NCI-H1092 treated with DMSO at 0.1 percent for 48 hours (cell line): ENCODE measurements at regions not wholly inside any gene's neighbourhood (a gene's known extent, or its start where the extent isn't known, plus 50 kb on each side); places are given as distances from the start of the nearest gene placed in this dataset.

Experiments used
- DNase-seq: peaks from one replicate; lab custom pipeline; 2025; lab: John Stamatoyannopoulos, UW

DNA sequence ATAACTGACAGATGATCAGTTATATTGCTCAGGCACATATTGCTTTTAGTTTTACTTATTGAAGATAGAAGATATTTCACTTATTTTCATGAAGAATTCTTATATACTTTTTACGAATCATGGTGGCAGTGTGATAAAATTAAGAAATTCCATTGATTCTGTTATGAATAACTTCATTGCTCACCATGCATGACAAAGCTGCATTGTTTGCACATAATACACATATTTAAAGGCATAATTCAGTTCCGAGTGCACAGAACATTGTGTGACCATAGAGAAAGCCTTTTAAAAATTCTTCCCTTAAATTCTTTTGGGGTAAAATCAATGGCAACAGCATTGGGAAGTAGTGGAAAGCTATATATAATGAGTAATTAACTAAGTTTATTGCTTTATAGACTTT is 82.5 kb upstream of the NAALADL2 start:
- no peak for DNase-seq

DNA sequence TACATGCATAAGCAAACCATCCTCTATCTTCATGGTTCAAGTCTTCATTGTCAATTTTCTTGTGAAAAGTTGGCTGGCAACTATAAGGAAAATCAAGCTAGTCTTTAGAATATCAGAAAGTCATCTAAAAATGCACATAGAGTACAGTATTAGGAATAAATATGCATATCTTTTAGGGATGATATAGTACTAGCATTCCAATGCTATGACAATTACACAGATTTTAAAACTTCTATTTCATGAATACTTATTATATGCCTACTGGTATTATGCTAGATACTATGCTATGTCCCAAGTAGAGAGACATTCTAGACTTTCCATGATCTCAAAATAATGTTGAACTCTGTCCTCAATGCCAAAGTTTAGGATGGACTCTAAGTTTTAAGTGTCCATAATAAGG is 81.3 kb upstream of the NAALADL2 start:
- no peak for DNase-seq

DNA sequence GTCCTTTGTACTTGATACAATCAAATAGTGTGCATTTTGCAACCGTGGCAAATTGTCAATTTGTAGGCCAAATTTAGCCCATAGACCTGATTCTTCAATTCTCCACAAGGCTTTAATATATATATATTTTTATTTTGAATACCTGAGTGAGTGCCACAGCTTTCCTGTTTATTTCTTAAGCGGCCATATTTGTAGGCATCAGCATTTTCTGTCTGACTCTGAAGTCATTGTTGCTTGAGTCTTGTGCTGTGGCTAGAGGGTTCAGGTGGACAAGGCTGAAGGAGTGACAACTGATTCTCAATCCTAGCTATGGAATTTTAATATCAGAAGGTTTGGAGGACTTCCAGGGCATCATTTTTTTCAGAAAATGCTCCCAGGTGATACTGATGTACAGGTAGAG is 75.6 kb upstream of the NAALADL2 start:
- no peak for DNase-seq

DNA sequence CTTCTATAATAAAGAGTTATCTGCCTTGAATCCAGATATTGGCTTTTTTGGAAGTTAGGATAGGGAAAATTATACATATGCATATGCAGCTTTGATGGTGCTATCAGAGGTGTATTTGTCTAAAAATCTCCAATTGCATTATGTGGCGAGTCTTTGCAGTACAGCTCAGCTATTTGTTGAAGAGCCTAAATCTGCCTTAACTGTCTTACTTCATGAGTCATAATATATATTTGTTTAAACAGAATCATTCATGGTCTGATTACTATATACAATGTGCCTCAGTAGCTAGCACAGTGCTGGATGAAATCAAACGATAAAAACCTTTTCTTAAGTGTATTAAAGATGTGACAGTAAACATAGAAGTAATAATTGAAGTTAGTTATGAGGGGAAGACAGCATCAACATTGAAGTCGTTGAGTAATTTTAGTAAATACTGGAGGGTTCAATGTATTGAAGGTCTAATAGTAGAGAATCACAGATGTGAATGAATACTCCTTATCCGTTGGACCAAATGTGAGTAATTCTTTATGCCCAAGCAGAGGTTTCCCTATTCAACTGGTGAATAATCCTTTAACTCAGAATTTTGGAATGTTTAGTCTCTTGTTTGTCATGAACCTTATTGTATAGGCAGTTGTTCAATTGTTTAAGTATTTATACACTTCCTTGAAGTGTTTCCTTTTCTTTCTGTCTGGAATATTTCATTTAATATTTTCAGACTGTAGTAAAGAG is 74.8 kb upstream of the NAALADL2 start:
- no peak for DNase-seq

DNA sequence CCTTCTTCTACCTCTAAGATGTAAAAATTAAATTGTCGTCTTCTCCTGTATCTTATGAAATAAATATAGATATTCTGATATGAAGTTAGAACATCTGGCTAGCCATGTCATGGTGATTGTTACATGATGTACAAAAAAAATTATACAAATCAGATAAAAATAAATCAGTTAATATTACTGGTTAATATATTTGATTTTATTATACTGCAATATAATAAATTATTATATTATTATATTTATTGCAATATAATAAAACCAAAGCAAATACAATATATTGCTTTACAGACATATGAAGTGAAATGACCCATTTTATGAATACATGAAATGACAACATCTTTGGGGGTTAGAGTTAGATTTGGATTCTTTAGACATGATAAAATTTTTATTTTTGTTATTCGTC is 72.3 kb upstream of the NAALADL2 start:
- DNase-seq = no peak

DNA sequence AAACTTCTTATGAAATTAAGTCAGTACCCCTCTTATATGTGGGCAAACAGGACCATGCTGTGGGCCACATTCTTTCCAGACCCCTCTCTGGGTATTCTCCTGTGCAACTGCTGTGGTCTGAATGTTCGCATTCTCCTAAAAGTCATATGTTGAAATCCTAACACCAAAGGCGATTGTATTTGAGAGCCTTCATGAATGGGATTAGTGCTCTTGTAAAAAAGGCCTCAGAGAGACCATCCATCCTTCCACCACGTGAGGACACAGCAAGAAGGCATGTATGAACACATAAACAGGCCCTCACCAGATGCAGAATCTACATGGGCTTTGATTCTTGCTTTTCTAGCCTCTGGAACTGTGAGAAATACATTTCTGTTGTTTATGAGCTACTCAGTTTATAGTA is 68.0 kb upstream of the NAALADL2 start:
- no peak for DNase-seq

DNA sequence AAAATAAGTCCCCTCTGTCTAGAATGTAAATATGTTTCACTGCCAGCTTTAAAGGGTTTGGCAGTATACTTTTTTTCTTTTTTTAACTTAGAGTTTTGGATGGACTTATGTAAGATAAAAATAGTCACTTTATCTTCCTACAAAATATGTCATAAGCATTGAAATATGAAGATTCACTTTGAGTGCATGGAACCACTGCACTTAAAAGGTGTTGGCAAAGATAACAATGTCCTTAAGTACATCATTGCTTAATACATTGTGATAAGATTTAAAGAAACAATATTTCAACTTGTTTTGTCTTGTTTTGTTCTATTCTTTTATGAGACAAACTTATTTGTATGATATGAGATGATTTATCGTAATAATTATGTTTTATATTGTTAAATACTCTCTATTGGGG is 66.3 kb upstream of the NAALADL2 start:
- DNase-seq = no peak
